ENCODE measurements at regions not wholly inside any gene's neighbourhood (a gene's known extent, or its start where the extent isn't known, plus 50 kb on each side); places are given as distances from the start of the nearest gene placed in this dataset.

GRCh38 chr2:173513107-173513727, 158.5 kb downstream of the CDCA7 start:
- intact Hi-C loops (cut with DNase I; ENCODE audit: low total_unique reads), result no loop called here

GRCh38 chr2:173520918-173521317, 166.2 kb downstream of the CDCA7 start:
- no peak for DNase-seq
- Histone ChIP-seq H3K36me3 (no peaks in the 10 kb centered on the region), H3K9me3 (peaks cover 0 to 26% (median 13%) of the 10 kb centered on the region in 8 donors), H3K27me3 (replicated peaks in 1 of 7) (peaks cover 0 to 9% (median 0%) of the 10 kb centered on the region in 7 donors), H3K4me1 (no peaks in the 10 kb centered on the region), H3K4me3 (no peak overlapping the region), H3K27ac (no peak overlapping the region)
- intact Hi-C loops (cut with DNase I; ENCODE audit: low total_unique reads), result no loop called here
- TF ChIP-seq POLR2AphosphoS5 (IDR thresholded peaks at IDR 0.05) (no peak), POLR2A (IDR thresholded peaks at IDR 0.05) (no peak), CTCF (IDR thresholded peaks at IDR 0.05 in 8 of 11, conservative IDR thresholded peaks at IDR 0.05 in 3 of 11) (no peak)
- WGBS, 5 donors, result 74 to 87% (median 87%) methylated on average over 2 of the region's 2 CpGs

More at GRCh38 chr2:173513107-173513727, 158.5 kb downstream of the CDCA7 start:
- peaks cover 0 to 20% (median 12%) of the 10 kb centered on the region in 8 donors for H3K9me3 ChIP-seq
- peaks cover 0 to 9% (median 0%) of the 10 kb centered on the region in 7 donors for H3K27me3 ChIP-seq (replicated peaks in 1 of 7)
- H3K27ac ChIP-seq, result no peak overlapping the region
- DNase-seq, result no peak
- no peaks in the 10 kb centered on the region for H3K36me3 ChIP-seq
- TF ChIP-seq POLR2A (IDR thresholded peaks at IDR 0.05) (no peak), POLR2AphosphoS5 (IDR thresholded peaks at IDR 0.05) (no peak), CTCF (IDR thresholded peaks at IDR 0.05 in 8 of 11, conservative IDR thresholded peaks at IDR 0.05 in 3 of 11) (no peak)
- H3K4me3 ChIP-seq, result no peak overlapping the region
- 76 to 84% (median 78%) methylated on average over 8 of the region's 8 CpGs for WGBS, 5 donors
- H3K4me1 ChIP-seq, result no peaks in the 10 kb centered on the region

- TF ChIP-seq POLR2AphosphoS5 (IDR thresholded peaks at IDR 0.05), result no peak
- TF ChIP-seq POLR2A (IDR thresholded peaks at IDR 0.05), result no peak
- no peak for TF ChIP-seq CTCF (IDR thresholded peaks at IDR 0.05 in 8 of 11, conservative IDR thresholded peaks at IDR 0.05 in 3 of 11)
- intact Hi-C loops (cut with DNase I; ENCODE audit: low total_unique reads), result no loop called here
- Histone ChIP-seq H3K4me3 (no peak overlapping the region), H3K4me1 (no peaks in the 10 kb centered on the region), H3K9me3 (peaks cover 0 to 28% (median 13%) of the 10 kb centered on the region in 8 donors), H3K27ac (no peak overlapping the region), H3K36me3 (no peaks in the 10 kb centered on the region), H3K27me3 (replicated peaks in 1 of 7) (peaks cover 0 to 9% (median 0%) of the 10 kb centered on the region in 7 donors)
- DNase-seq, result no peak
- 82 to 95% (median 85%) methylated on average over 4 of the region's 4 CpGs for WGBS, 5 donors
Observed at GRCh38 chr2:173521450-173522192, 166.9 kb downstream of the CDCA7 start.

GRCh38 chr2:173523497-173523896, 168.8 kb downstream of the CDCA7 start:
- Histone ChIP-seq H3K9me3 (peaks cover 0 to 14% (median 0%) of the 10 kb centered on the region in 8 donors), H3K36me3 (no peaks in the 10 kb centered on the region), H3K27ac (no peak overlapping the region), H3K27me3 (replicated peaks in 1 of 7) (peaks cover 0 to 9% (median 0%) of the 10 kb centered on the region in 7 donors), H3K4me1 (no peaks in the 10 kb centered on the region), H3K4me3 (no peak overlapping the region)
- 9 to 22% (median 15%) methylated on average over 4 of the region's 4 CpGs for WGBS, 5 donors
- TF ChIP-seq POLR2AphosphoS5 (IDR thresholded peaks at IDR 0.05), result no peak
- DNase-seq, result no peak
- intact Hi-C loops (cut with DNase I; ENCODE audit: low total_unique reads), result no loop called here
